H1 (cell line): ENCODE measurements at regions not wholly inside any gene's neighbourhood (a gene's known extent, or its start where the extent isn't known, plus 50 kb on each side); places are given as distances from the start of the nearest gene placed in this dataset.

Experiments used
- CTCF ChIA-PET: fragments of 300-600 bp; sonication (Branson Sonifier 250); formaldehyde crosslinking; loops from one replicate; lab custom pipeline; 2021; ENCODE audit not compliant: partially characterized antibody; lab: Charles Lee
- POLR2A ChIA-PET: fragments of 300-600 bp; sonication (Branson Sonifier 250); formaldehyde crosslinking; loops from one replicate; lab custom pipeline; 2021; ENCODE audit warnings: inconsistent platforms; ENCODE audit not compliant: partially characterized antibody; lab: Charles Lee
- DNase-seq, 2 experiments: peaks; one replicate each; pipeline versions ENCODE4 v3.0.0 to v3.0.0-alpha.2; 2010 to 2022; ENCODE audit warnings: low spot score in 2 of 2, low read depth in 1 of 2, mixed read lengths in 1 of 2
- FAIRE-seq: peaks from 2 replicates; lab custom pipeline; 2011; peaks lifted over from hg19 to GRCh38; lab: Jason Lieb, UNC
- H2AFZ ChIP-seq: 2 replicates; pipeline ENCODE4 v1.8.1; 2012; ENCODE audit warnings: low read length, inconsistent platforms
- H2AK5ac ChIP-seq: 2 replicates; pipeline ENCODE4 v1.6.1; 2013; ENCODE audit warnings: low read depth, low read length
- H2BK120ac ChIP-seq: replicated peaks from 2 replicates; pipeline ENCODE3; 2013; ENCODE audit warnings: low read depth, low read length, inconsistent platforms
- H2BK12ac ChIP-seq: 2 replicates; pipeline ENCODE4 v1.6.1; 2013; ENCODE audit warnings: low read depth, low read length
- H2BK15ac ChIP-seq: 2 replicates; pipeline ENCODE4 v1.6.1; 2013; ENCODE audit warnings: low read length
- H2BK20ac ChIP-seq: 2 replicates; pipeline ENCODE4 v1.6.1; 2013; ENCODE audit warnings: low read length
- H2BK5ac ChIP-seq: 2 replicates; pipeline ENCODE4 v1.6.1; 2013; ENCODE audit warnings: low read depth, low read length
- H3K14ac ChIP-seq: 2 replicates; pipeline ENCODE4 v1.6.1; 2013; ENCODE audit warnings: inconsistent platforms; ENCODE audit not compliant: insufficient read length
- H3K18ac ChIP-seq: 2 replicates; pipeline ENCODE4 v1.6.1; 2013; ENCODE audit warnings: low read length; ENCODE audit errors: extremely low read depth
- H3K23ac ChIP-seq: 2 replicates; pipeline ENCODE4 v1.6.1; 2013; ENCODE audit warnings: inconsistent platforms; ENCODE audit not compliant: insufficient read length
- H3K23me2 ChIP-seq: 2 replicates; pipeline ENCODE4 v1.6.1; 2013; ENCODE audit warnings: low read depth, low read length
- H3K27ac ChIP-seq: 2 replicates; pipeline ENCODE4 v1.6.1; 2011; ENCODE audit warnings: low read depth, low read length, inconsistent platforms
- H3K27me3 ChIP-seq, 4 experiments: replicated peaks in 1 of 4; 1 replicate in 1 of 4; 2 replicates in 3 of 4; pipeline versions ENCODE4 v1.6.1 to v1.8.1; 2011 to 2013; ENCODE audit warnings: low read length in 3 of 4, mild to moderate bottlenecking in 3 of 4, inconsistent platforms in 2 of 4, mixed read lengths in 2 of 4, moderate library complexity in 1 of 4; ENCODE audit not compliant: control insufficient read depth in 3 of 4, insufficient read depth in 3 of 4; ENCODE audit errors: extremely low read depth in 1 of 4
- H3K36me3 ChIP-seq, 4 experiments: 2 replicates each; pipeline versions ENCODE4 v1.6.1 to v1.8.1; 2011 to 2013; ENCODE audit warnings: mild to moderate bottlenecking in 4 of 4, low read length in 3 of 4, moderate library complexity in 2 of 4, control low read depth in 1 of 4, inconsistent platforms in 1 of 4; ENCODE audit not compliant: insufficient read depth in 4 of 4, control insufficient read depth in 2 of 4
- H3K4ac ChIP-seq: replicated peaks from 2 replicates; pipeline ENCODE3; 2013; ENCODE audit warnings: low read length, low read depth, mixed read lengths, inconsistent platforms; ENCODE audit not compliant: insufficient read length
- H3K4me1 ChIP-seq, 4 experiments: replicated peaks in 1 of 4; 1 replicate in 1 of 4; 2 replicates in 3 of 4; pipeline versions ENCODE4 v1.6.1 to v1.8.1; 2011 to 2013; ENCODE audit warnings: low read length in 3 of 4, inconsistent platforms in 2 of 4, mixed read lengths in 1 of 4; ENCODE audit not compliant: insufficient read depth in 4 of 4, control insufficient read depth in 3 of 4
- H3K4me2 ChIP-seq, 2 experiments: 2 replicates each; pipeline versions ENCODE4 v1.6.1 to v1.8.1; 2011 to 2013; ENCODE audit warnings: low read depth in 2 of 2, low read length in 2 of 2, control low read depth in 1 of 2, inconsistent platforms in 1 of 2, mild to moderate bottlenecking in 1 of 2; ENCODE audit not compliant: insufficient read depth in 1 of 2
- H3K4me3 ChIP-seq, 4 experiments: fragments of 200-600, 300-600 bp in 1 of 4; sonication (generic), shearing (Covaris generic), sonication (Bioruptor Twin) in 1 of 4; 2 replicates each; pipeline versions ENCODE4 v1.5.1 to v1.8.1; 2011 to 2016; ENCODE audit warnings: low read length in 4 of 4, low read depth in 3 of 4, control low read depth in 2 of 4, inconsistent platforms in 2 of 4, mild to moderate bottlenecking in 2 of 4, mixed read lengths in 1 of 4, moderate library complexity in 1 of 4; ENCODE audit not compliant: insufficient read depth in 2 of 4; ENCODE audit errors: extremely low read depth in 1 of 4
- H3K56ac ChIP-seq: replicated peaks from 2 replicates; pipeline ENCODE3; 2013; ENCODE audit warnings: low read depth, mild to moderate bottlenecking, mixed read lengths, low read length, inconsistent platforms; ENCODE audit not compliant: insufficient read length
- H3K79me1 ChIP-seq: 2 replicates; pipeline ENCODE4 v1.6.1; 2013; ENCODE audit warnings: low read depth, low read length, control low read depth
- H3K79me2 ChIP-seq, 2 experiments: 2 replicates each; pipeline versions ENCODE4 v1.6.1 to v1.8.1; 2012 to 2013; ENCODE audit warnings: low read length in 2 of 2, mild to moderate bottlenecking in 2 of 2, inconsistent platforms in 1 of 2; ENCODE audit not compliant: insufficient read depth in 2 of 2, control insufficient read depth in 1 of 2
- H3K9ac ChIP-seq, 4 experiments: replicated peaks in 1 of 4; 1 replicate in 1 of 4; 2 replicates in 3 of 4; pipeline versions ENCODE4 v1.6.1 to v1.8.1; 2011 to 2013; ENCODE audit warnings: low read depth in 3 of 4, low read length in 3 of 4, control low read depth in 2 of 4, mild to moderate bottlenecking in 2 of 4, moderate library complexity in 2 of 4, inconsistent platforms in 1 of 4; ENCODE audit errors: extremely low read depth in 1 of 4
- H3K9me3 ChIP-seq, 2 experiments: 2 replicates each; pipeline versions ENCODE4 v1.6.1 to v1.8.1; 2012 to 2013; ENCODE audit warnings: mild to moderate bottlenecking in 2 of 2, moderate library complexity in 2 of 2, control low read depth in 1 of 2, inconsistent platforms in 1 of 2, low read depth in 1 of 2, low read length in 1 of 2, mixed read lengths in 1 of 2; ENCODE audit not compliant: insufficient read depth in 2 of 2
- H4K20me1 ChIP-seq, 2 experiments: replicated peaks in 1 of 2; 2 replicates each; pipeline versions ENCODE3 to v1.8.1; 2011 to 2013; ENCODE audit warnings: inconsistent platforms in 2 of 2, low read length in 2 of 2, mild to moderate bottlenecking in 1 of 2; ENCODE audit not compliant: insufficient read depth in 2 of 2, control insufficient read depth in 1 of 2
- H4K5ac ChIP-seq: 2 replicates; pipeline ENCODE4 v1.6.1; 2013; ENCODE audit warnings: low read length, low read depth, mixed read lengths, inconsistent platforms; ENCODE audit not compliant: insufficient read length
- H4K8ac ChIP-seq: 2 replicates; pipeline ENCODE4 v1.8.0; 2013; ENCODE audit warnings: mild to moderate bottlenecking, moderate library complexity, low read length, inconsistent platforms; ENCODE audit not compliant: insufficient read depth; ENCODE audit errors: extremely low read depth
- H4K91ac ChIP-seq: replicated peaks from 2 replicates; pipeline ENCODE3; 2013; ENCODE audit warnings: low read length, mixed read lengths, inconsistent platforms; ENCODE audit not compliant: insufficient read length
- SRF ChIP-seq: IDR thresholded peaks from 2 replicates; pipeline ENCODE4 v1.6.1; 2011; ENCODE audit warnings: mild to moderate bottlenecking, low read depth, low read length, moderate library complexity
- TCF12 ChIP-seq: IDR thresholded peaks from 2 replicates; pipeline ENCODE4 v1.6.1; 2011; ENCODE audit warnings: low read depth, mild to moderate bottlenecking, low read length
- WGBS, 2 experiments: shearing (Covaris generic) in 1 of 2; methylation state at CpG; one replicate each; pipeline versions ENCODE4 v1.1.6 to v1.1.7; 2013 to 2015; ENCODE audit warnings: low lambda C conversion rate in 2 of 2, mixed read lengths in 2 of 2, inconsistent platforms in 1 of 2, low coverage in 1 of 2, missing lambda C conversion rate in 1 of 2; ENCODE audit not compliant: insufficient replicate concordance in 2 of 2, insufficient coverage in 1 of 2, insufficient read length in 1 of 2; ENCODE audit errors: extremely low coverage in 1 of 2, missing lambda C conversion rate in 1 of 2; 5-methylcytosine and 5-hydroxymethylcytosine counted together

DNA sequence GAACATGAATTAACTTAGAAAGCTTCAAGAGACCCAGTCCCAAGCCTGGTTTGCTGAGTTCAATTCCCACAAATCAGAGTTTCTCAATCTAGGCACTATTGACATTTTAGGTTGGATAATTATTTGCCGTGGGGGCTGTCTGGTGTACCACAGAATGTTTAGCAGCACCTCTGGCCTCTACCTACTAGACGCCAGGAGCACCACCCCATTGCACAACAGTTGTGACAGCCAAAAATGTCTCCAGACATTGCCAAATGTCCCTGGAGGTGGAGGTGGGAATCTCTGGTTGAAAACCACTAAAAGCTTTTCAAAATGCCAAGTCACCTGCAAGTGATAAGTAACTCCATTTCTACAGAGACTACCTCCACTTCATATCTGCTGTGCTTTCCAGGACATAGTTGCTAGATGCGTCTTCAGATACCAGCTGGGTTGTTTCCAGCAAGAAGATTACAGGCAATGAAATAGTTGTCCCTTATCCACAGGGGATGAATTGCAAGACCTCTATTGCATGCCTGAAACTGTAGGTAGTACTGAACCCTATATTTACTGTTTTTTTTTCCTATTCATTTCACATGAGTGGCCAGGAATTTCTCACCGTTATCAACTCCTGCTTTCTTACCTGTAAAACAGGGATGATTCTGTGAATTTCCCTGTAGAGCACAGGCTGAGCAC is 554.3 kb downstream of the ZEB2 start:
- no peak for TF ChIP-seq SRF
- no peak for TF ChIP-seq TCF12
- Histone ChIP-seq H3K4ac (no peak overlapping the region), H3K23me2 (no peaks in the 10 kb centered on the region), H2AK5ac (no peak overlapping the region), H3K4me2 (no peak overlapping the region), H4K5ac (no peak overlapping the region), H3K14ac (no peak overlapping the region), H3K79me1 (no peaks in the 10 kb centered on the region), H3K18ac (no peak overlapping the region), H2AFZ (no peak overlapping the region), H2BK5ac (no peak overlapping the region), H2BK12ac (no peak overlapping the region), H2BK15ac (no peak overlapping the region), H3K4me1 (no peaks in the 10 kb centered on the region), H2BK120ac (no peak overlapping the region), H4K20me1 (no peaks in the 10 kb centered on the region), H3K27me3 (no peaks in the 10 kb centered on the region), H4K8ac (no peak overlapping the region), H3K79me2 (no peaks in the 10 kb centered on the region), H4K91ac (no peak overlapping the region), H2BK20ac (no peak overlapping the region), H3K4me3 (no peak overlapping the region), H3K9me3 (no peaks in the 10 kb centered on the region), H3K56ac (no peak overlapping the region), H3K27ac (no peak overlapping the region), H3K9ac (no peak overlapping the region), H3K36me3 (no peaks in the 10 kb centered on the region), H3K23ac (no peak overlapping the region)
- WGBS, 2 experiments = 91% methylated on average over 3 of the region's 4 CpGs; no CpG with 5 or more reads in 1 of the 2 experiments
- no peak for DNase-seq
- CTCF ChIA-PET = interaction anchor here (1.5 kb wide), 1 partner anchor 13 kb away, joined by 4 read pairs; no protein-coding TSS in a partner anchor
- POLR2A ChIA-PET = no interaction called here
- FAIRE-seq = no peak
